HEK293T (cell line): ENCODE measurements at regions not wholly inside any gene's neighbourhood (a gene's known extent, or its start where the extent isn't known, plus 50 kb on each side); places are given as distances from the start of the nearest gene placed in this dataset.

Experiments used
- CTCF ChIA-PET: fragments of 350-600 bp; formaldehyde crosslinking; extraction: SDS; loops from one replicate; lab custom pipeline; 2021; ENCODE audit warnings: antibody characterized with exemption, inconsistent platforms; lab: Yijun Ruan, JAX
- POLR2A ChIA-PET: fragments of 350-600 bp; formaldehyde crosslinking; extraction: SDS; loops from one replicate; lab custom pipeline; 2020; ENCODE audit warnings: antibody characterized with exemption, inconsistent platforms; lab: Yijun Ruan, JAX
- DNase-seq: peaks from one replicate; pipeline ENCODE4 v3.0.0; 2012; ENCODE audit warnings: mixed read lengths; ENCODE audit errors: extremely low spot score
- ARNT ChIP-seq: fragments of 450-650 bp; IDR thresholded peaks from 2 replicates; pipeline ENCODE4 v1.6.1; 2017; ENCODE audit warnings: mild to moderate bottlenecking
- BHLHE40 ChIP-seq: fragments of 450-650 bp; IDR thresholded peaks from 2 replicates; pipeline ENCODE4 v1.6.1; 2016; ENCODE audit warnings: mild to moderate bottlenecking, moderate library complexity, borderline replicate concordance
- CTBP1 ChIP-seq: fragments of 450-650 bp; IDR thresholded peaks from 2 replicates; pipeline ENCODE4 v1.6.1; 2016; ENCODE audit warnings: borderline replicate concordance
- ELF4 ChIP-seq: fragments of 450-650 bp; IDR thresholded peaks from 2 replicates; pipeline ENCODE4 v1.6.1; 2017; ENCODE audit warnings: antibody characterized with exemption
- FOXA1 ChIP-seq: fragments of 450-650 bp; IDR thresholded peaks from 2 replicates; pipeline ENCODE4 v1.6.1; 2016; ENCODE audit warnings: mild to moderate bottlenecking
- FOXK2 ChIP-seq: fragments of 450-650 bp; IDR thresholded peaks from 2 replicates; pipeline ENCODE4 v1.6.1; 2016; ENCODE audit warnings: mild to moderate bottlenecking
- FOXM1 ChIP-seq: fragments of 450-650 bp; IDR thresholded peaks from 2 replicates; pipeline ENCODE4 v1.6.1; 2017; ENCODE audit warnings: mild to moderate bottlenecking, borderline replicate concordance
- HDGF ChIP-seq: fragments of 450-650 bp; IDR thresholded peaks from 2 replicates; pipeline ENCODE4 v1.6.1; 2017; ENCODE audit warnings: antibody characterized with exemption, borderline replicate concordance
- L3MBTL2 ChIP-seq: fragments of 450-650 bp; conservative IDR thresholded peaks from 2 replicates; pipeline ENCODE4 v1.6.1; 2016; ENCODE audit warnings: mild to moderate bottlenecking
- LEF1 ChIP-seq: fragments of 450-650 bp; IDR thresholded peaks from 2 replicates; pipeline ENCODE4 v1.6.1; 2017; ENCODE audit warnings: mild to moderate bottlenecking, borderline replicate concordance
- NFRKB ChIP-seq: fragments of 450-650 bp; IDR thresholded peaks from 2 replicates; pipeline ENCODE4 v1.6.1; 2016; ENCODE audit warnings: mild to moderate bottlenecking, moderate library complexity
- SP1 ChIP-seq: fragments of 450-650 bp; IDR thresholded peaks from 2 replicates; pipeline ENCODE4 v1.6.1; 2017
- SUZ12 ChIP-seq: fragments of 450-650 bp; IDR thresholded peaks from 2 replicates; pipeline ENCODE4 v1.6.1; 2016; ENCODE audit warnings: mild to moderate bottlenecking
- TARDBP ChIP-seq: fragments of 450-650 bp; IDR thresholded peaks from 2 replicates; pipeline ENCODE4 v1.6.1; 2016
- ZNF384 ChIP-seq: fragments of 450-650 bp; IDR thresholded peaks from 2 replicates; pipeline ENCODE4 v1.6.1; 2016
- TF ChIP-seq, protein P1 (sequence below): fragments of 450-650 bp; IDR thresholded peaks from 2 replicates; pipeline ENCODE4 v1.6.1; 2016

DNA sequence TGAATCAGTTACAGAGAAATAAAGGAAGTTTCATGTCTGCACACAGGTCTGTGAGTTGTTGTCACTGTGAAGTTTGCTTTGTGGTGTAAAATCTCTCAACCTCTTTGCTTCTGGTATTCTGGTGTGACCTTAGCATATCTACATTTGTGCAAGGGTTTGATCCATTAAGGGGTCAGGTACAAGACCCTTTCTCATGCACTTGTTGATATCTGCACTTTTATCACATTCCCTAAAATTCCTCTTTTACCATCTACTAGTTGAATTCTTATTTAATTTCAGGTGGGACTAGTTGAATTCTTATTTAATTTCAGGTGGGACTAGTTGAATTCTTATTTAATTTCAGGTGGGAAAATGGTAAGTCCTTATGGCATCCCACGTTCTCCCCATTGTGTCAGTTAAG is 306.7 kb upstream of the ZNF608 start:
- CTCF ChIA-PET, result no interaction called here
- TF ChIP-seq LEF1, result no peak
- TF ChIP-seq ELF4, result no peak
- no peak for TF ChIP-seq CTBP1
- no peak for TF ChIP-seq FOXK2
- TF ChIP-seq NFRKB, result no peak
- TF ChIP-seq L3MBTL2, result no peak
- no peak for TF ChIP-seq SUZ12
- TF ChIP-seq ARNT, result no peak
- TF ChIP-seq ZNF384, result no peak
- no peak for TF ChIP-seq HDGF
- TF ChIP-seq BHLHE40, result no peak
- TF ChIP-seq SP1, result no peak
- TF ChIP-seq, protein P1, sequence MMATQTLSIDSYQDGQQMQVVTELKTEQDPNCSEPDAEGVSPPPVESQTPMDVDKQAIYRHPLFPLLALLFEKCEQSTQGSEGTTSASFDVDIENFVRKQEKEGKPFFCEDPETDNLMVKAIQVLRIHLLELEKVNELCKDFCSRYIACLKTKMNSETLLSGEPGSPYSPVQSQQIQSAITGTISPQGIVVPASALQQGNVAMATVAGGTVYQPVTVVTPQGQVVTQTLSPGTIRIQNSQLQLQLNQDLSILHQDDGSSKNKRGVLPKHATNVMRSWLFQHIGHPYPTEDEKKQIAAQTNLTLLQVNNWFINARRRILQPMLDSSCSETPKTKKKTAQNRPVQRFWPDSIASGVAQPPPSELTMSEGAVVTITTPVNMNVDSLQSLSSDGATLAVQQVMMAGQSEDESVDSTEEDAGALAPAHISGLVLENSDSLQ, result no peak
- no peak for TF ChIP-seq FOXA1
- TF ChIP-seq FOXM1, result no peak
- no peak for TF ChIP-seq TARDBP
- POLR2A ChIA-PET, result no interaction called here
- no peak for DNase-seq

DNA sequence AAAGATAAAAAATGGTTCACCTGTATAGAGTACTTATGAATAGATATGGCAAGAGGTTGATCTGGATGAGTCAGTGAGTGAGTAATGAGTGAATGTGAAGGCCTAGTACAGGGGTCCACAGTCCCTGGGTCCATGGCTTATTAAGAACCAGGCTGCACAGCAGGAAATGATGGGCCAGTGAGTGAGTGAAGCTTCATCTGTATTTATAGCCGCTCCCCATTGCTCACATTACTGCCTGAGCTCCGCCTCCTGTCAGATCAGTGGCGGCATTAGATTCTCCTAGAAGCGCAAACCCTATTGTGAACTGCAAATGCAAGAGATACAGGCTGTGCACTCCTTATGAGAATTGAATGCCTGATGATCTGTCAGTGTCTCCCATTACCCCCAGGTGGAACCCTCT is 307.7 kb upstream of the ZNF608 start:
- ChIA-PET CTCF (no interaction called here), POLR2A (no interaction called here)
- DNase-seq, result no peak
- TF ChIP-seq, protein P1, result peak; percentile 43
- TF ChIP-seq FOXA1 (no peak), L3MBTL2 (no peak), CTBP1 (no peak), NFRKB (no peak)

DNA sequence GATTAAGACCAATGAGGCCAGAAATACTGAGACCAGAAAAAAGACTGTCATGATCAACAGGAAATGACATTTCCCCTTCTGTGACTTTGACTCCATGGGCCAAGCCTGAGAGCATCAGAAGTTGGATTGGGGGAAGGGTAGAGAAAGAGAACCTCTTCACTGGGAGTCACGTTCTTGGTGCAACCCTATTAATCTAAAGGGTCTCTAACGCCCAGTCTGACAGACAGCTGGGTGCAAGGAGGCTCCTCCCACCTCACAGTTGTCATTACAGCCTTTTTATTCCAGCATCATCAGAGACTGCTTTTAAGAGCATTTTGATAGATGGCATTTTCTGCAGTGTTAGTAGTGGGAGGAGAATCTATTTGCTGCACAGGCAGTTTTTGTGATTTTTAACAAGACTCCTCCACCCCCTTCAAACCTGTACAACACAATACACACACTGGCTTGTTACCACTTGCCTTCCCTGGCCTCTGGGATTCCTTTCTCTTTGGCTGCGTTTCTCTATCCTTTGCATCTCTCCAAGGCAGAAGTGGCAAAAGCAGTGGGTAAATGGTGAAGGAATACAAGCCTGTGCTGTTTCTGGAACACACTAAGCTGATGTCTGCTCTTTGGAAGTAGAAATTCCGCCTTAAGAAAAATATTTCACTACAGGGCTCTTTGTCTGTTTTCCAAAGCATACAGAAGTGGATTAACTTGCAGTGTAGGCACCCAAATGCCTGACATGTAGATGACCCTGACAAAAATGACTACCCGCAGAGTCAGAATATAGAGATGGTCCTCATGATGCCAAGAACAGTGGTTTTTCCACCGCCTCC is 310.4 kb upstream of the ZNF608 start:
- CTCF ChIA-PET, result interaction anchor here (0.5 kb wide), 1 partner anchor 8 kb away, joined by 3 read pairs; no protein-coding TSS in a partner anchor
- TF ChIP-seq, protein P1, result peak; percentile 74
- TF ChIP-seq SP1, result no peak
- no peak for DNase-seq
- POLR2A ChIA-PET, result no interaction called here

DNA sequence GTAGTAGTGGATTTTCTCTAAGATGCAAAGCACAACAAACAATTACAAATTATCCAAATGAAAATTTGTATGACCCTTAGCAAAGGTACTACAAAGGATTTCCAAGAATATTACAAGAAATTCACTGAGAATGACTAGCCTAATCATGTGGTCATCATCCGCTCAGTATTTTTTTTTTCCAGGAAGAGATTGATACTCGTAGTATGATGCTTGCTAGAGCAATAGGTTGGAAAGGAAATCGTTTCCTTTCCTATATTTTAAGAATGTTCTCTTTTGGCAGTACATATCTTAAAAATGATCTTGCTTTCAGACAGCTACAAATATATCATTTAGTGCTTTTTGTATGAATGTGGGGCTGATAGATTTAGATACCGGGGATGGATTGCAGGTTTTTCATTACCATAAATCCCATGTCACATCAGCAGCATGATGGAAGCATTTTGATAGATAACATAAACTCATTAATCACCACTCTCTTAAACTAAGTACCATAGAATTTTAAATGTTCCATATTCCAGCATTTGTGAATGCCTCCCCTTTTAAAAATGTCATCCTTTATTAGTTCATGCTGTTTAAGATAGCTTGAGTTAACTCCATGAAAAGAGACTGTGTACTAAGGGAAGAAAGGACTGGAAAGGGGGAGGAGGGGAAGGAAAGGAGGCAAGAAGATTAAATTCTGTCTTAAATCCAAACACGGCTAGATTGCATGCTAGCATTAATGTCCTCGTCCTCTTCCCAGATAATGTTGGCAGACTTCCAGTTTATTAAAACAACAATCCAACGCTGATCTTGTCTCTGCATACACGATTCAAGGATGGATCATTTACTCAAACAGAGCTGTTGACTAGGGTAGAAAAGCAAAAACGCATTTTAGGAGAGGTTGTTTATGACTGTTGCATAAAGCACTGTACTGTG is 311.7 kb upstream of the ZNF608 start:
- ChIA-PET POLR2A (no interaction called here), CTCF (interaction anchor here (0.6 kb wide), 1 partner anchor 97 kb away, joined by 4 read pairs; no protein-coding TSS in a partner anchor)
- TF ChIP-seq, protein P1, result peak; percentile 87
- TF ChIP-seq CTBP1 (peak; percentile 65; the same call in 1 of the 2 replicates), SP1 (no peak)
- DNase-seq, result no peak

DNA sequence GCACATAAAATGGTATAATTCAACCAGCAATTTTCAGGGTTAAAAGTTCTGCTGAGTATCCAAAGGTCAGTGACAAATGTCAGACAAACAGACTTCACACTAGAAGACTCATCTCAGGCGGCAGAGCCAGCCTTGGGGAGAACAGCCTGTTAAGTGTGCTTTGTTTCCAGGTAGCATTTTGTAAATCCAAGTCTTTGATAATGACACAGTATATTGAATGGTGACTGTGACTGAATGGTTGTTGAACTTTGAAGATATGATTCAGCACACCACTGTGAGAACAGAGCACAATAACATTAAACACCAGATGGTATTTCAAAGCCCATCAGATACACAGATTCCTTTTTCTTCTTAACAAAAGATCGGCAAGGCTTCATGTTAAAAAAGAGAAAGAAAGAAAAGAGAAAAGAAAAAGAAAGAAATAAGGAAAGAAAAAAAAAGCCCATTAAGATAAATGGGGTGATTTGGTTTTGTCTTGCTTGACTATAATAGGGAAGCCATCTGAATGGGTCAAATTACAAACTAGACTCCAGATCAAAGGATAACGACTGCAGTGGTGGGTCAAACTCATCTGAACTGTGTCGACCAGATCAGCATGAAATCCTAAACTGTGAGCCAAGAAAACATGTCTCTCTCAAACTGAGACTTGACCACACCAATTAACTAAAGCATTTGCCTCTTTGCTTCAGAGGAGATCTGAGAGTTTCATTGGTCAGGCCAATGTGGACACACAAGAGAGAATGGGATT is 313.0 kb upstream of the ZNF608 start:
- no peak for DNase-seq
- TF ChIP-seq FOXM1 (no peak), FOXA1 (no peak), CTBP1 (no peak), SUZ12 (no peak), BHLHE40 (no peak), TARDBP (no peak), LEF1 (no peak), NFRKB (no peak), SP1 (no peak), L3MBTL2 (no peak), ARNT (no peak), ELF4 (no peak), FOXK2 (no peak), HDGF (no peak), ZNF384 (no peak)
- TF ChIP-seq, protein P1, result no peak
- ChIA-PET POLR2A (no interaction called here), CTCF (no interaction called here)
